H1 (cell line): ENCODE measurements at regions not wholly inside any gene's neighbourhood (a gene's known extent, or its start where the extent isn't known, plus 50 kb on each side); places are given as distances from the start of the nearest gene placed in this dataset.

Experiments
- CTCF ChIA-PET: fragments of 300-600 bp; sonication (Branson Sonifier 250); formaldehyde crosslinking; loops from one replicate; lab custom pipeline; 2021; ENCODE audit not compliant: partially characterized antibody; lab: Charles Lee
- POLR2A ChIA-PET: fragments of 300-600 bp; sonication (Branson Sonifier 250); formaldehyde crosslinking; loops from one replicate; lab custom pipeline; 2021; ENCODE audit warnings: inconsistent platforms; ENCODE audit not compliant: partially characterized antibody; lab: Charles Lee
- DNase-seq, 2 experiments: peaks; one replicate each; pipeline versions ENCODE4 v3.0.0 to v3.0.0-alpha.2; 2010 to 2022; ENCODE audit warnings: low spot score in 2 of 2, low read depth in 1 of 2, mixed read lengths in 1 of 2
- FAIRE-seq: peaks from 2 replicates; lab custom pipeline; 2011; peaks lifted over from hg19 to GRCh38; lab: Jason Lieb, UNC
- H2AFZ ChIP-seq: 2 replicates; pipeline ENCODE4 v1.8.1; 2012; ENCODE audit warnings: low read length, inconsistent platforms
- H2AK5ac ChIP-seq: 2 replicates; pipeline ENCODE4 v1.6.1; 2013; ENCODE audit warnings: low read depth, low read length
- H2BK120ac ChIP-seq: replicated peaks from 2 replicates; pipeline ENCODE3; 2013; ENCODE audit warnings: low read depth, low read length, inconsistent platforms
- H2BK12ac ChIP-seq: 2 replicates; pipeline ENCODE4 v1.6.1; 2013; ENCODE audit warnings: low read depth, low read length
- H2BK15ac ChIP-seq: 2 replicates; pipeline ENCODE4 v1.6.1; 2013; ENCODE audit warnings: low read length
- H2BK20ac ChIP-seq: 2 replicates; pipeline ENCODE4 v1.6.1; 2013; ENCODE audit warnings: low read length
- H2BK5ac ChIP-seq: 2 replicates; pipeline ENCODE4 v1.6.1; 2013; ENCODE audit warnings: low read depth, low read length
- H3K14ac ChIP-seq: 2 replicates; pipeline ENCODE4 v1.6.1; 2013; ENCODE audit warnings: inconsistent platforms; ENCODE audit not compliant: insufficient read length
- H3K18ac ChIP-seq: 2 replicates; pipeline ENCODE4 v1.6.1; 2013; ENCODE audit warnings: low read length; ENCODE audit errors: extremely low read depth
- H3K23ac ChIP-seq: 2 replicates; pipeline ENCODE4 v1.6.1; 2013; ENCODE audit warnings: inconsistent platforms; ENCODE audit not compliant: insufficient read length
- H3K23me2 ChIP-seq: 2 replicates; pipeline ENCODE4 v1.6.1; 2013; ENCODE audit warnings: low read depth, low read length
- H3K27ac ChIP-seq: 2 replicates; pipeline ENCODE4 v1.6.1; 2011; ENCODE audit warnings: low read depth, low read length, inconsistent platforms
- H3K27me3 ChIP-seq, 4 experiments: replicated peaks in 1 of 4; 1 replicate in 1 of 4; 2 replicates in 3 of 4; pipeline versions ENCODE4 v1.6.1 to v1.8.1; 2011 to 2013; ENCODE audit warnings: low read length in 3 of 4, mild to moderate bottlenecking in 3 of 4, inconsistent platforms in 2 of 4, mixed read lengths in 2 of 4, moderate library complexity in 1 of 4; ENCODE audit not compliant: control insufficient read depth in 3 of 4, insufficient read depth in 3 of 4; ENCODE audit errors: extremely low read depth in 1 of 4
- H3K36me3 ChIP-seq, 4 experiments: 2 replicates each; pipeline versions ENCODE4 v1.6.1 to v1.8.1; 2011 to 2013; ENCODE audit warnings: mild to moderate bottlenecking in 4 of 4, low read length in 3 of 4, moderate library complexity in 2 of 4, control low read depth in 1 of 4, inconsistent platforms in 1 of 4; ENCODE audit not compliant: insufficient read depth in 4 of 4, control insufficient read depth in 2 of 4
- H3K4ac ChIP-seq: replicated peaks from 2 replicates; pipeline ENCODE3; 2013; ENCODE audit warnings: low read length, low read depth, mixed read lengths, inconsistent platforms; ENCODE audit not compliant: insufficient read length
- H3K4me1 ChIP-seq, 4 experiments: replicated peaks in 1 of 4; 1 replicate in 1 of 4; 2 replicates in 3 of 4; pipeline versions ENCODE4 v1.6.1 to v1.8.1; 2011 to 2013; ENCODE audit warnings: low read length in 3 of 4, inconsistent platforms in 2 of 4, mixed read lengths in 1 of 4; ENCODE audit not compliant: insufficient read depth in 4 of 4, control insufficient read depth in 3 of 4
- H3K4me2 ChIP-seq, 2 experiments: 2 replicates each; pipeline versions ENCODE4 v1.6.1 to v1.8.1; 2011 to 2013; ENCODE audit warnings: low read depth in 2 of 2, low read length in 2 of 2, control low read depth in 1 of 2, inconsistent platforms in 1 of 2, mild to moderate bottlenecking in 1 of 2; ENCODE audit not compliant: insufficient read depth in 1 of 2
- H3K4me3 ChIP-seq, 4 experiments: fragments of 200-600, 300-600 bp in 1 of 4; sonication (generic), shearing (Covaris generic), sonication (Bioruptor Twin) in 1 of 4; 2 replicates each; pipeline versions ENCODE4 v1.5.1 to v1.8.1; 2011 to 2016; ENCODE audit warnings: low read length in 4 of 4, low read depth in 3 of 4, control low read depth in 2 of 4, inconsistent platforms in 2 of 4, mild to moderate bottlenecking in 2 of 4, mixed read lengths in 1 of 4, moderate library complexity in 1 of 4; ENCODE audit not compliant: insufficient read depth in 2 of 4; ENCODE audit errors: extremely low read depth in 1 of 4
- H3K56ac ChIP-seq: replicated peaks from 2 replicates; pipeline ENCODE3; 2013; ENCODE audit warnings: low read depth, mild to moderate bottlenecking, mixed read lengths, low read length, inconsistent platforms; ENCODE audit not compliant: insufficient read length
- H3K79me1 ChIP-seq: 2 replicates; pipeline ENCODE4 v1.6.1; 2013; ENCODE audit warnings: low read depth, low read length, control low read depth
- H3K79me2 ChIP-seq, 2 experiments: 2 replicates each; pipeline versions ENCODE4 v1.6.1 to v1.8.1; 2012 to 2013; ENCODE audit warnings: low read length in 2 of 2, mild to moderate bottlenecking in 2 of 2, inconsistent platforms in 1 of 2; ENCODE audit not compliant: insufficient read depth in 2 of 2, control insufficient read depth in 1 of 2
- H3K9ac ChIP-seq, 4 experiments: replicated peaks in 1 of 4; 1 replicate in 1 of 4; 2 replicates in 3 of 4; pipeline versions ENCODE4 v1.6.1 to v1.8.1; 2011 to 2013; ENCODE audit warnings: low read depth in 3 of 4, low read length in 3 of 4, control low read depth in 2 of 4, mild to moderate bottlenecking in 2 of 4, moderate library complexity in 2 of 4, inconsistent platforms in 1 of 4; ENCODE audit errors: extremely low read depth in 1 of 4
- H3K9me3 ChIP-seq, 2 experiments: 2 replicates each; pipeline versions ENCODE4 v1.6.1 to v1.8.1; 2012 to 2013; ENCODE audit warnings: mild to moderate bottlenecking in 2 of 2, moderate library complexity in 2 of 2, control low read depth in 1 of 2, inconsistent platforms in 1 of 2, low read depth in 1 of 2, low read length in 1 of 2, mixed read lengths in 1 of 2; ENCODE audit not compliant: insufficient read depth in 2 of 2
- H4K20me1 ChIP-seq, 2 experiments: replicated peaks in 1 of 2; 2 replicates each; pipeline versions ENCODE3 to v1.8.1; 2011 to 2013; ENCODE audit warnings: inconsistent platforms in 2 of 2, low read length in 2 of 2, mild to moderate bottlenecking in 1 of 2; ENCODE audit not compliant: insufficient read depth in 2 of 2, control insufficient read depth in 1 of 2
- H4K5ac ChIP-seq: 2 replicates; pipeline ENCODE4 v1.6.1; 2013; ENCODE audit warnings: low read length, low read depth, mixed read lengths, inconsistent platforms; ENCODE audit not compliant: insufficient read length
- H4K8ac ChIP-seq: 2 replicates; pipeline ENCODE4 v1.8.0; 2013; ENCODE audit warnings: mild to moderate bottlenecking, moderate library complexity, low read length, inconsistent platforms; ENCODE audit not compliant: insufficient read depth; ENCODE audit errors: extremely low read depth
- H4K91ac ChIP-seq: replicated peaks from 2 replicates; pipeline ENCODE3; 2013; ENCODE audit warnings: low read length, mixed read lengths, inconsistent platforms; ENCODE audit not compliant: insufficient read length
- ASH2L ChIP-seq: fragments of 200-600, 300-600 bp; sonication (generic); IDR thresholded peaks from one replicate; pipeline ENCODE4 v1.7.1; 2017; ENCODE audit warnings: low read length
- E2F6 ChIP-seq: IDR thresholded peaks from 2 replicates; pipeline ENCODE4 v1.6.1; 2012; ENCODE audit warnings: inconsistent platforms
- KDM5A ChIP-seq: fragments of 200-600 bp; IDR thresholded peaks from 2 replicates; pipeline ENCODE4 v1.7.1; 2012; ENCODE audit warnings: mild to moderate bottlenecking, low read length, inconsistent platforms, mixed read lengths
- POLR2AphosphoS5 ChIP-seq: IDR thresholded peaks from 2 replicates; pipeline ENCODE4 v1.6.1; 2011; ENCODE audit warnings: low read depth, low read length
- RNF2 ChIP-seq: fragments of 200-900, 300-1000 bp; sonication (generic); IDR thresholded peaks from 2 replicates; pipeline ENCODE4 v1.7.1; 2016; ENCODE audit warnings: borderline replicate concordance, low read depth, mild to moderate bottlenecking, antibody characterized with exemption, low read length; ENCODE audit not compliant: poor library complexity, severe bottlenecking; ENCODE audit errors: missing control alignments
- RXRA ChIP-seq: IDR thresholded peaks from 2 replicates; pipeline ENCODE4 v1.6.1; 2011; ENCODE audit warnings: low read depth, mild to moderate bottlenecking, low read length, moderate library complexity; ENCODE audit not compliant: insufficient read depth
- SAP30 ChIP-seq: fragments of 300-600 bp; sonication (generic); IDR thresholded peaks from 2 replicates; pipeline ENCODE4 v1.7.1; 2012; ENCODE audit warnings: low read length, moderate library complexity, mild to moderate bottlenecking, inconsistent platforms; ENCODE audit not compliant: insufficient read depth, insufficient replicate concordance
- TAF1 ChIP-seq: IDR thresholded peaks from 2 replicates; pipeline ENCODE4 v1.6.1; 2011; ENCODE audit warnings: mild to moderate bottlenecking, low read depth, low read length
- ZNF274 ChIP-seq: IDR thresholded peaks from 2 replicates; pipeline ENCODE4 v1.7.0; 2012; ENCODE audit warnings: low read length, borderline replicate concordance; ENCODE audit errors: extremely low read depth
- WGBS, 2 experiments: shearing (Covaris generic) in 1 of 2; methylation state at CpG; one replicate each; pipeline versions ENCODE4 v1.1.6 to v1.1.7; 2013 to 2015; ENCODE audit warnings: low lambda C conversion rate in 2 of 2, mixed read lengths in 2 of 2, inconsistent platforms in 1 of 2, low coverage in 1 of 2, missing lambda C conversion rate in 1 of 2; ENCODE audit not compliant: insufficient replicate concordance in 2 of 2, insufficient coverage in 1 of 2, insufficient read length in 1 of 2; ENCODE audit errors: extremely low coverage in 1 of 2, missing lambda C conversion rate in 1 of 2; 5-methylcytosine and 5-hydroxymethylcytosine counted together

GRCh38 chr3:194767446-194768207 is 81.9 kb downstream of the FAM43A start:
- Histone ChIP-seq H3K36me3 (no peaks in the 10 kb centered on the region), H4K91ac (no peak overlapping the region), H3K4me3 (no peak overlapping the region), H3K4me2 (no peak overlapping the region; a peak in 1 of 4 replicates), H3K9me3 (no peaks in the 10 kb centered on the region), H2BK5ac (no peak overlapping the region), H4K5ac (no peak overlapping the region)
- 84% methylated on average over 8 of the region's 8 CpGs; no CpG with 5 or more reads in 1 of the 2 experiments for WGBS, 2 experiments
- TF ChIP-seq ZNF274 (no peak), ASH2L (no peak), KDM5A (no peak), SAP30 (no peak), RNF2 (no peak), E2F6 (no peak), RXRA (no peak), POLR2AphosphoS5 (no peak), TAF1 (no peak)
- TF ChIP-seq, all 59 proteins: peak for 0
- no peak for DNase-seq
- peaks cover 0 to 5% (median 3%) of the 10 kb centered on the region in 4 experiments; a peak in 6 of 7 replicates for H3K4me1 ChIP-seq
- no peak overlapping the region for H2AK5ac ChIP-seq
- FAIRE-seq: no peak
- no peak overlapping the region for H2BK120ac ChIP-seq
- ChIA-PET CTCF (interaction anchor here (0.6 kb wide), 2 partner anchors 128 to 1295 kb away, joined by 3 to 4 read pairs; no protein-coding TSS in a partner anchor), POLR2A (interaction anchor here (2.2 kb wide), 1 partner anchor 81 kb away, joined by 9 read pairs; no protein-coding TSS in a partner anchor)
- H4K8ac ChIP-seq: no peak overlapping the region
- H3K27me3 ChIP-seq: peaks cover 0 to 8% (median 3%) of the 10 kb centered on the region in 4 experiments; a peak in 4 of 7 replicates
- H3K79me1 ChIP-seq: no peaks in the 10 kb centered on the region
- H2BK12ac ChIP-seq: no peak overlapping the region
- no peaks in the 10 kb centered on the region for H3K79me2 ChIP-seq
- H3K4ac ChIP-seq: no peak overlapping the region
- H3K18ac ChIP-seq: no peak overlapping the region
- no peak overlapping the region for H3K23ac ChIP-seq
- H3K27ac ChIP-seq: no peak overlapping the region
- no peak overlapping the region for H2BK20ac ChIP-seq
- H3K9ac ChIP-seq: no peak overlapping the region
- no peak overlapping the region for H3K56ac ChIP-seq
- no peaks in the 10 kb centered on the region for H4K20me1 ChIP-seq
- H3K23me2 ChIP-seq: peaks cover 3% of the 10 kb centered on the region; the same call in 1 of the 2 replicates
- H3K14ac ChIP-seq: no peak overlapping the region
- no peak overlapping the region for H2AFZ ChIP-seq
- no peak overlapping the region for H2BK15ac ChIP-seq
